GM21528 (cell line): ENCODE measurements at regions not wholly inside any gene's neighbourhood (a gene's known extent, or its start where the extent isn't known, plus 50 kb on each side); places are given as distances from the start of the nearest gene placed in this dataset.
A peak's percentile ranks its signal among the peaks of the same experiment; 100 is the strongest.

Experiments
- ATAC-seq: cut with Tn5 transposase; IDR thresholded peaks from one replicate; pipeline ENCODE4 v1.9.1; 2021; ENCODE audit warnings: mild to moderate bottlenecking, moderate library complexity; ENCODE audit not compliant: unreplicated experiment, low FRiP score

DNA sequence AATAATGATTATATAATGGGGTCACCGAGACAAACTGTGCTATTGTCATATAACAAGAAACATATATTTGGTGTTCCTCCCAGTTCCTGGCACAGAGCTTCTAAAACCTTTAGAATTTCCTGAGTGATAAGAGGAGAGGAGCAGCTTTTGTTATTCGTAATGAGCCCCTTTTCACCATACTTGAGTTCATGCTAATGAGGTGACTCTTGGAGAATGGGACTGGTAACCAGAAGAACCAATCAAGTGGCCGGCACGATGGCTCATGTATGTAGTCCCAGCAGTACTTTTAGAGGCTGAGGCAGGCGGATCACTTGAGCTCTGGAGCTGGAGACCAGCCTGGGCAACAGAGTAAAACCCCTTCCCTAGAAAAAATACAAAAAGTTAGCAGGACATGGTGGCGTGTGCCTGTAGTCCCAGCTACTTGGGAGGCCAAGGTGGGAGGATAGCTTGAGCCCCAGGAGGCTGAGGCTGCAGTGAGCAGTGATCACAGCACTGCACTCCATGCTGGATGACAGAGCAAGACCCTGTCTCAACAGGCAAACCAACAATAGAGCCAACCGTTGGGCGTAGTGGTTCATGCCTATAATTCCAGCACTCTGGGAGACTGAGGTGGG is 62.7 kb upstream of the FTH1 start:
- no peak for ATAC-seq

DNA sequence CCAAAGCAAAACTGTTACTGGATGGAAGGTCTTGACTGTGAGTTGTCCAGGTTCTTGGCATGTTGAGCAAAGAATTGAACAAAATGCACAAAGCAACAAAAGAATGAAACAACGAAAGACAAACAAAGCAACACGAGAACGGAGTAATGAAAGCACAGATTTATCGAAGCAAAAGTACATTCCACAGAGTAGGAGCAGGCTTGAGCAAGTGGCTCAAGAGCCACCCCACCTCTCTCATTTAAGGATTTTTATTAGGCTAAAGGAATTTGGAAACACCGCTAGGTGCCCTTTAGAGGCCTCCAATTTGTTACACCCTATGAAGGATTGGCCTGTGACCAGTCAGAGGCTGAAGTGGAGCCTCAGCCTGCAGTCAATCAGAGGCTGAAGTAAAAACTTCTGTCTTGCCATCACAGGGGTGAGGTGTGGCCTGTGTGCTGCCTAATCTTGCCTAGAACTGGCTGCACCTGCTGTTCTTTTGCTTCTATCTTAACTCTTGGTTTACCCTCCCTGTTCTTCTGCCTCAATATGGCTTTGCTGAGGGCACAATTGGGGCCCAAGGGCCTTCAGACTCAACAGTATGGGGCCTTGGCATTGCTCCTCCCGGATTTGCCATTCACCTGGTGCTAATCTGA is 59.4 kb upstream of the FTH1 start:
- ATAC-seq = no peak

DNA sequence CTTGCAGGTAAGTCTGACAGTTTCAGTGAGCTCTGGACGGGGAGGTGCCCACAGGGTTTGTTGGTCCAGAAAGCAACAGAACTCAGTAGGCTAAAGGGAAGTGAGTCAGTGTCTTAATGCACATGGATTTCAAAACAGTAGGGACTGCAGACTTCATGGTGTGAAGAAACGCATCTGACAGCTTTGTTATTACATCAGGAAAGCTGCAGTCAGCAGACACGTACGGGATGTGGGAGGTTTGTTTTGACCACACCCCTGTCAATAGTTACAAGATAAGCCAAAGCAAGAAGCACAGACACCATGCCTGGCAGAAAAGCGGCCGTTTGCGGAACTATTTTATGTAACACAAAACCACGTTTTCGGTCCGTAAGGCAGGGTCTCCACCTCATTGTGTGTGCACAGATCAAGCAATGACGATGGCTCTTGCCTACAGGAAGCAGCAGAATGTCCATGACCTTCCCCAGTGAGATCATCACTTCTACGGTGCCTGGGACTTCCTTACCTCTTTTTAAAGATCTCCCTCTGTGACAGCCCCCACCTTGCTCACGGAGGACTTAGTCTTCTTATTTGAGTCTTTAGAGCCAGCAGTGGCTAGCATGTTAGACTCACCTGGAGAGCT is 58.2 kb upstream of the FTH1 start:
- peak; percentile 76 for ATAC-seq

DNA sequence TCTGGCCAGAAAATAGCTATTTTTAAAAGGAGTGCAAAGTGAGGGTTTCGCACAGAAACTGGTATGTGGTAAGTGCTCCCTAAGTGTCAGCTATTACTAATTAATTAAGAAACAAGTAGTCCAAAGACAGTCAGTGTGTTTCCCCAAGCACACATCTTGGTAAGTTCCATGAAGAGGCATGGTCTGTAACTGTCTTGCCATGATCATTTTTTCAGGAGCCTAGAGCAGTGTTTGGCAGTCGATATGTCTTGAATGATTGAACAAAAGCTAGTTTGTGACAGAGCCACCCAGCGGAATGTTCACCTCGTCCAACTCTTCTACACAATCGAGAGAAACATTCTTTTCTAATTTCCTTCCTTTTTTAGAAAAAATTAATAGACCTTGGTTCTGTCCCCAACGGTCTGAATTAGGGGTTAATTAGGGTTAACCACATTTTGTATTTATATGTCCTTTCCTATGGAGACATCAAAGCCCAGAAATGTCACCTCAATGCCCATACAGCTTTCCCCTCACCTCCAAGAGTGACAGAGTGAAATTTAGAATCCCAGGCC is 57.6 kb upstream of the FTH1 start:
- peak; percentile 35 for ATAC-seq

DNA sequence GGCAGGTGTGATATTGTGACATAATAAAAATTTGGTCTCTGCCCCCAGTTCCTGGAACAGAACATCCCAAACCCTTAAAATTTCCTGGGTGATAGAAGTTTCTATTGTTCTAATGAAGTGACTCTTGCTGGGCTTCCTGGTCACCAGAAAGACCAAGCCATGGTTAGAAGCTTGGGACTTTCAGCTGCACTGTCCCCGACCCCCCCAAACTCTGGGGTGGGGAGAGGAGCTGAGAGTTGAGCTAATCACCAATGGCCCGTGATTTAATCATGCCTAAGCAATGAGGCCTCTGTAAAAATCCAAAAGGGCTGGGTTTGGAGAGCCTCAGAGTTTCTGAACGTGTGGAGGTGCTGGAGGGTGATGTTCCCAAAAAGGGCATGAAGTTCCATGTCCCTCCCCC is 54.8 kb upstream of the FTH1 start:
- ATAC-seq = no peak

DNA sequence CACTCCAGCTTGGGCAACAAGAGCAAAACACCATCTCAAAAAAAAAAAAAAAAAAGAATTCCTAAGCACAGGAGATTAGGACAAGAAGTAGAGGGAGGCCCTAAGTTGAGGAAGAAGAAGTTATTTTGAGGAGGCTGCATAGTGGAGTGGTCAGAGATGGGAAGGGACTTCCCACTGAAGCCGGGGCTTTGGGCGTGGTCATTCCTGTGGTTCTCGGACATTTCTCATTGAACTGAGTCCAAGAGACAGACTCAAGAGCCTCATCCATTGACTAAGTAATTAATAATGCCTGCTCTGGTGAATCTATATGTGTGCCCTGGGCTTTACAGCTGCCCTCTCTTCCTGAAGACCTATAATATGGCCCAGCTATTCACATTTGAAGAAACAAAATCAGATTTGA is 53.2 kb upstream of the FTH1 start:
- ATAC-seq = no peak

DNA sequence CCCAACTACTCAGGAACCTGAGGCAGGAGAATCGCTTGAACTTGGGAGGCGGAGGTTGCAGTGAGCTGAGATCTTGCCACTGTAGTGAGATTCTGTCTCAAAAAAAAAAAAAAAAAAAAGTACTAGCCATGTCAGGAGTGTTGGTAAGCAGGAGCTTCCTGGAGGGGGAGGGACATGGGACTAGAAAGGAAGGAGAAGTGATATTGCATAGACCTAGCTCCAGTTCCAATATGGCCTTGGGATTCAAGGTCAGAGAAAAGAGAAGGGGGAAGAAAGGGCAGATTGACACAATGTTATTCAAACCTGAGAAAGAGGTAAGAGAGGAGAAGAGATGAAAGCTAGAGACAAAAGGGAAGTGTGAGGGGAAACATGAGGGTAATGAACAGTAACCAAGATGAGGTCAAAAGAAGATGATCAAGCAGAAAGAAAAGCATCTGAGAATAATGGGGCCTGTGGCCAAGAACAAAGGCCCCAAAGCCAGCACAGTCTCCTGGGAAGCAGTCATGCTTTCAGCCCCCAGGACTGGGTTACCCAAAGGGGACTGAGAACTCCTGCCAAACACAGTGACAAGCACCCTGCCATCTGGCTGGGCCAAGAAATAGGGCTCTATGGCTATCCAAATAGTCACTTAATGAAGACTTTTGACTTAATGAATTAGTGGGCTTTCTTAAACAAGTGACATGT is 51.7 kb upstream of the FTH1 start:
- ATAC-seq = no peak

DNA sequence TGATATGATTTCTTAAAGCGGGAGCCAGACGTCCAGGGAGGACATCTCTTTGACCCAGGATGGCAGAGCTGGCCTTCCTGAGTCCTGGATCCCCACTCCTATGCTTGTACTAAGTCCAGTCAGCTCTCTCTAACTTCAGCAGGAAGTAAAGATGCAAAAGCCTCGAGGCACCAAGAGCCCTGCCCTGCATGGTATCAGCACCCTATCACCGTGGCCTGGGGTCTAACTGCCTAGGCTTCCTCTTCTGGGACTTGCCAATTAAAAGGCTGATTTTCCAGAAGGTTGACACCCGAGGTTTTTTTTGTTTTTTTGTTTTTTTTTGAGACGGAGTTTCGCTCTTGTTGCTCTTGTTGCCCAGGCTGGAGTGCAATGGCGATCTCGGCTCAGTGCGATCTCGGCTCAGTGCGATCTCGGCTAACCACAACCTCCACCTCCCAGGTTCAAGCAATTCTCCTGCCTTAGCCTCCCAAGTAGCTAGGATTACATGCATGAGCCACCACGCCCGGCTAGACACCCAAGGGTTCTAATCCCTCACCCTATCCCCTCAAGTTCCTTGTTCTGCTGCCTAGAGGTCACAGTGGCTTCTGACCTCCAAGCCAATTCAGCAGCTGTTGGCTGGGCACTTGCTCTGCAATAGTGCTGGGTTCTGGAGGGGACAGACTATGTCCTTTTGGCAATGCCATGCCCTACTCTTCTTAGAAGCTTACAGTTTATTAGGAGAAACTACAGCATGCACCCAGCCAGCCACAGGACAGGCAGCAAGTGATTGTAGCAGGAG is 50.6 kb upstream of the FTH1 start:
- no peak for ATAC-seq
